IMR-90 (cell line): ENCODE measurements at regions not wholly inside any gene's neighbourhood (a gene's known extent, or its start where the extent isn't known, plus 50 kb on each side); places are given as distances from the start of the nearest gene placed in this dataset.

Experiments used
- ATAC-seq: fragments of 200-7000 bp; cut with Tn5 transposase; 2 replicates; pipeline ENCODE4 v1.9.1; 2020; ENCODE audit warnings: low read depth, mild to moderate bottlenecking, moderate library complexity
- BruUV-seq: library from RNA; stranded (reverse); fragments of 400-500 nt; replicated peaks from 2 replicates; lab custom pipeline; 2021; lab: Mats Ljungman, UMichigan
- CTCF ChIA-PET: fragments of 300-600 bp; formaldehyde crosslinking; extraction: SDS; loops from one replicate; lab custom pipeline; 2021; ENCODE audit warnings: antibody characterized with exemption; lab: Yijun Ruan, JAX
- POLR2A ChIA-PET: fragments of 300-600 bp; sonication (Branson Sonifier 250); formaldehyde crosslinking; loops from one replicate; lab custom pipeline; 2022; ENCODE audit warnings: antibody characterized with exemption; ENCODE audit not compliant: unreplicated experiment; lab: Charles Lee
- DNase-seq: peaks from one replicate; pipeline ENCODE4 v3.0.0; 2013
- H2AFZ ChIP-seq: replicated peaks from 2 replicates; pipeline ENCODE3; 2013; ENCODE audit warnings: low read length, mild to moderate bottlenecking; ENCODE audit not compliant: poor library complexity
- H2AK5ac ChIP-seq: 2 replicates; pipeline ENCODE4 v1.6.1; 2013; ENCODE audit warnings: low read depth, low read length, inconsistent platforms
- H2AK9ac ChIP-seq: replicated peaks from 2 replicates; pipeline ENCODE3; 2013; ENCODE audit warnings: mild to moderate bottlenecking, low read depth, low read length, moderate library complexity; ENCODE audit not compliant: poor library complexity
- H2BK120ac ChIP-seq: 2 replicates; pipeline ENCODE4 v1.6.1; 2013; ENCODE audit warnings: low read depth, low read length, inconsistent platforms
- H2BK15ac ChIP-seq: 3 replicates; pipeline ENCODE4 v1.6.1; 2013; ENCODE audit warnings: low read depth, low read length, inconsistent platforms
- H2BK20ac ChIP-seq: 2 replicates; pipeline ENCODE4 v1.6.1; 2013; ENCODE audit warnings: low read depth, mild to moderate bottlenecking, inconsistent platforms, low read length, moderate library complexity
- H2BK5ac ChIP-seq: 2 replicates; pipeline ENCODE4 v1.6.1; 2013; ENCODE audit warnings: mild to moderate bottlenecking, low read depth, low read length, inconsistent platforms; ENCODE audit not compliant: poor library complexity, severe bottlenecking
- H3K14ac ChIP-seq: replicated peaks from 2 replicates; pipeline ENCODE4 v1.6.1; 2013; ENCODE audit warnings: low read depth, low read length, inconsistent platforms
- H3K18ac ChIP-seq: 2 replicates; pipeline ENCODE4 v1.6.1; 2013; ENCODE audit warnings: low read depth, low read length, control low read depth
- H3K23ac ChIP-seq: 2 replicates; pipeline ENCODE4 v1.6.1; 2013; ENCODE audit warnings: low read depth, low read length, inconsistent platforms
- H3K27ac ChIP-seq: 2 replicates; pipeline ENCODE4 v1.5.1; 2013; ENCODE audit warnings: mild to moderate bottlenecking, control low read depth, low read length; ENCODE audit not compliant: insufficient read depth
- H3K27me3 ChIP-seq: 2 replicates; pipeline ENCODE4 v1.6.1; 2013; ENCODE audit warnings: low read length; ENCODE audit not compliant: control insufficient read depth, insufficient read depth
- H3K36me3 ChIP-seq: 2 replicates; pipeline ENCODE4 v1.6.1; 2013; ENCODE audit warnings: low read length, mixed read lengths; ENCODE audit not compliant: control insufficient read depth, insufficient read depth
- H3K4ac ChIP-seq: 2 replicates; pipeline ENCODE4 v1.6.1; 2013; ENCODE audit warnings: low read depth, low read length, inconsistent platforms
- H3K4me1 ChIP-seq: 2 replicates; pipeline ENCODE4 v1.6.1; 2013; ENCODE audit warnings: low read length, mixed read lengths; ENCODE audit not compliant: control insufficient read depth, insufficient read depth
- H3K4me2 ChIP-seq: 2 replicates; pipeline ENCODE4 v1.6.1; 2013; ENCODE audit warnings: low read depth, mild to moderate bottlenecking, control low read depth, low read length, moderate library complexity
- H3K4me3 ChIP-seq: 2 replicates; pipeline ENCODE4 v1.5.1; 2013; ENCODE audit warnings: low read depth, mild to moderate bottlenecking, control low read depth, low read length, moderate library complexity; ENCODE audit not compliant: insufficient read depth
- H3K56ac ChIP-seq: 2 replicates; pipeline ENCODE4 v1.6.1; 2013; ENCODE audit warnings: low read length, inconsistent platforms; ENCODE audit not compliant: insufficient read depth; ENCODE audit errors: extremely low read depth
- H3K79me1 ChIP-seq, 2 experiments: 2 replicates each; pipeline ENCODE4 v1.6.1; 2013; ENCODE audit warnings: low read length in 2 of 2, inconsistent platforms in 1 of 2, low read depth in 1 of 2
- H3K9ac ChIP-seq: 2 replicates; pipeline ENCODE4 v1.6.1; 2013; ENCODE audit warnings: low read depth, low read length, control low read depth
- H3K9me1 ChIP-seq: 2 replicates; pipeline ENCODE4 v1.6.1; 2013; ENCODE audit warnings: low read length, inconsistent platforms; ENCODE audit not compliant: insufficient read depth
- H3K9me3 ChIP-seq: 2 replicates; pipeline ENCODE4 v1.6.1; 2013; ENCODE audit warnings: low read length; ENCODE audit not compliant: control insufficient read depth, insufficient read depth
- H4K20me1 ChIP-seq: 2 replicates; pipeline ENCODE4 v1.6.1; 2013; ENCODE audit warnings: low read length, inconsistent platforms; ENCODE audit not compliant: insufficient read depth
- H4K5ac ChIP-seq: 2 replicates; pipeline ENCODE4 v1.6.1; 2013; ENCODE audit warnings: mild to moderate bottlenecking, low read depth, low read length, control low read depth
- H4K8ac ChIP-seq, 2 experiments: 2 replicates each; pipeline ENCODE4 v1.6.1; 2013; ENCODE audit warnings: low read depth in 2 of 2, low read length in 2 of 2, control low read depth in 1 of 2, inconsistent platforms in 1 of 2
- H4K91ac ChIP-seq: 2 replicates; pipeline ENCODE4 v1.6.1; 2013; ENCODE audit warnings: low read depth, low read length, inconsistent platforms; ENCODE audit not compliant: insufficient read depth
- BHLHE40 ChIP-seq: fragments of 150-350 bp; IDR thresholded peaks from 2 replicates; pipeline ENCODE4 v1.6.1; 2016; ENCODE audit warnings: mild to moderate bottlenecking, low read depth, low read length
- CEBPB ChIP-seq: IDR thresholded peaks from 2 replicates; pipeline ENCODE4 v1.6.1; 2012; ENCODE audit warnings: low read depth, low read length, improper control_type of control experiment
- MAZ ChIP-seq: IDR thresholded peaks from 2 replicates; pipeline ENCODE4 v1.6.1; 2012; ENCODE audit warnings: low read depth, mild to moderate bottlenecking, low read length, improper control_type of control experiment, moderate library complexity, borderline replicate concordance
- POLR2A ChIP-seq: IDR thresholded peaks from 2 replicates; pipeline ENCODE4 v1.6.1; 2012; ENCODE audit warnings: mild to moderate bottlenecking, low read depth, low read length
- RFX5 ChIP-seq: IDR thresholded peaks from 2 replicates; pipeline ENCODE4 v1.8.0; 2012; ENCODE audit warnings: low read depth, mild to moderate bottlenecking, low read length, moderate library complexity
- whole genome bisulfite sequencing, 2 experiments: methylation state at CpG; one replicate each; pipeline versions ENCODE4 v1.1.5 to v1.1.7; 2013; ENCODE audit warnings: missing lambda C conversion rate in 2 of 2; ENCODE audit not compliant: insufficient read length in 1 of 2; ENCODE audit errors: extremely low coverage in 2 of 2; 5-methylcytosine and 5-hydroxymethylcytosine counted together
- dilution Hi-C: fragments of 300-500 bp; cut with HindIII; formaldehyde crosslinking; loops from one replicate; pipeline ENCODE4 v1.14.3; 2018; ENCODE audit warnings: low sequenced_read_pairs; ENCODE audit not compliant: unreplicated experiment
- in situ Hi-C: fragments of 300-500 bp; cut with MboI; formaldehyde crosslinking; loops from 3 replicates; pipeline ENCODE4 v1.14.3; 2019; ENCODE audit warnings: low sequenced_read_pairs, inconsistent platforms, mixed read lengths
- intact Hi-C: fragments of 100-400 bp; cut with micrococcal nuclease; formaldehyde crosslinking; loops from 2 replicates; pipeline ENCODE4 v1.10.0; 2022

DNA sequence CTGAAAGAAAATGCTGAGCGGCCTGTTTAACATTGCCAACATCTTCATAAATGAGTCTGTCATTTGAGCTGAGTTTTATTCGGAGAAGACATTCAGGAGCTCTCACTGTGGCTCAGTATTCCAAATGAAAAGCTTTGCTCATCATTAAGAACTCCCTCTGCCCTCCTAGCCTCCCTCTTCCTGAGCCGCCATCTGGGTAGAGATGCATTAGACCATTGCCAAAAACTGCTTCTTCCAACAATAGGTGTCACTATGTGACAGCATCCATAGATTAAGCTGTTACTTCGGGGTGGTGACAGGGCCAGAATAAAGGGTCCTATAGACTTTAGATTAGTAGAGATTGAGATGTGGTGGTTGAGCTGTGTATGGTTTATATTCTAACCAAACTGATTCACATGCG, 501.4 kb upstream of the NR2F2 start:
- H2AK9ac ChIP-seq, result no peak overlapping the region
- no peak overlapping the region for H3K14ac ChIP-seq
- no peak overlapping the region for H4K91ac ChIP-seq
- H4K8ac ChIP-seq, result no peak overlapping the region
- H3K9me3 ChIP-seq, result no peaks in the 10 kb centered on the region
- H2AK5ac ChIP-seq, result no peak overlapping the region
- no peaks in the 10 kb centered on the region for H3K9me1 ChIP-seq
- H3K4me3 ChIP-seq, result no peak overlapping the region
- no peak overlapping the region for H2BK20ac ChIP-seq
- no peaks in the 10 kb centered on the region for H4K20me1 ChIP-seq
- TF ChIP-seq MAZ (no peak), BHLHE40 (no peak), POLR2A (no peak), RFX5 (no peak), CEBPB (no peak)
- 100% methylated on average over 1 of the region's 5 CpGs; no CpG with 5 or more reads in 1 of the 2 experiments for WGBS, 2 experiments
- no peak overlapping the region for H3K18ac ChIP-seq
- no peak overlapping the region for H2BK120ac ChIP-seq
- no peak overlapping the region for H4K5ac ChIP-seq
- no TSS peak for BruUV-seq
- no peak for DNase-seq
- H3K56ac ChIP-seq, result no peak overlapping the region
- no peak overlapping the region for H3K4ac ChIP-seq
- ChIA-PET POLR2A (no interaction called here), CTCF (interaction anchor here (0.6 to 1.1 kb wide), 4 partner anchors 11 to 1398 kb away, joined by 3 to 4 read pairs (median 3); no protein-coding TSS in a partner anchor)
- no peak overlapping the region for H2BK15ac ChIP-seq
- intact Hi-C loops, result no loop called here
- H3K36me3 ChIP-seq, result no peaks in the 10 kb centered on the region
- H3K4me2 ChIP-seq, result no peak overlapping the region
- H3K27me3 ChIP-seq, result no peaks in the 10 kb centered on the region
- H2AFZ ChIP-seq, result no peak overlapping the region
- in situ Hi-C loops, result no loop called here
- H2BK5ac ChIP-seq, result no peak overlapping the region
- H3K27ac ChIP-seq, result no peak overlapping the region
- H3K4me1 ChIP-seq, result no peaks in the 10 kb centered on the region
- no peaks in the 10 kb centered on the region for H3K79me1 ChIP-seq
- no peak for ATAC-seq
- dilution Hi-C loops, result no loop called here
- no peak overlapping the region for H3K23ac ChIP-seq
- no peak overlapping the region for H3K9ac ChIP-seq
